GM21423 (cell line): ENCODE measurements at regions not wholly inside any gene's neighbourhood (a gene's known extent, or its start where the extent isn't known, plus 50 kb on each side); places are given as distances from the start of the nearest gene placed in this dataset.

Experiments
- ATAC-seq: cut with Tn5 transposase; IDR thresholded peaks from one replicate; pipeline ENCODE4 v1.9.1; 2021; ENCODE audit warnings: mild to moderate bottlenecking, moderate library complexity; ENCODE audit not compliant: unreplicated experiment

DNA sequence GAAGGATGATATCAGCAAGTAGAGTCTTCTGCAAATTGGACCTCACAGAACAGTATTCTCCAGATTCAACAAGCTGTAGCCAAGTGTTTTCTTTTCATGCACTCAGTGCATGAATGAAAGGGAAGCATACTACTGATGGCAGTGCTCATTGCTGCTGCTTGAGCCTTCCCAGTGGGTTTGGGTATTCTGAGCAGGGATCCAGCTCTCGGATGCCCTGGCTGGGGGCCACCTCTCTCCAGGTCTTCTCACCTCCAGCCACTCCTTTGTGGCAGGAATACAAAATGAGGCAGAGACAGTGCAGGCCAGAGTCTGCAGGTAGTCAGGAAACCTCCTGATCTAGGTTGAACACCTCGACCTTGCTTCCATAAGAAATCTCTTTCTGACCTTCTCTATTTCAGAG lies 390.4 kb upstream of the CELF4 start:
- no peak for ATAC-seq

DNA sequence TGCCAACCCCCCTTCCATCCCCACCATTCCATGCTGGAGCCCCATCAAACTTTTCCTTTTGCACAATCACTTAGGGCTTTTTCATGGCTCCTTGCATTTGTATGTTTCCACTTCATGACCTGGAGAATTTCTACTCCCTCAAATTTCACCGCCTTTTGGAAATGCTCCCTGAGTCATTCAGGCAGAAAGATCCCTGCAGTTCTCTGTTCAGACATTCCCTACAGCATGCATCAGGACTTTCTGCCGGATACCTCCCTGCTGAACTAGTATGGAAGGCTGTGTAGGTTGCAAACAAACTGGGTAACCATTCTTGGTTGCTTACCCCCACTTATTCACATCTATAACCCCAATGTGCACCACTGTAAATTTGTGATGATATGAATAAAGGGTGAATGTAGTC lies 389.6 kb upstream of the CELF4 start:
- ATAC-seq: no peak

DNA sequence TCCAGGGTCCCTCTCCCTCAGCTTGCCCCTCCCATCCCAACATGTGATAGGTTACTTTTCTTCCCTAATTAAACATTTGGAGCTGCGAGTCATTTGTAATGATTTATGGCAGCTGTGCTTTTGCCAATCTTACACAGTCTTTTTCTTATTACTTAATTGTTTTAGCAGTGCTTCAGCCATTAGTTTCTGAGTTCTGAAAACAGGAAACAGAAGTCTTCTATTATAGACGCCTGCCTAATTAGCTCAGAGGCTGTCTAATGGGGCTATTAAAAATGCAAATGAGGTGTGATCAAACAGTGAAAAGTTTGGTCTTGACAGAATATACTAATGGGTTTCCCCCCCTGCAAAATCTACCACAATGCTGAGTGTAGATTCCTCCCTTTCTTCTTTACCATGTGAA lies 388.3 kb upstream of the CELF4 start:
- no peak for ATAC-seq

DNA sequence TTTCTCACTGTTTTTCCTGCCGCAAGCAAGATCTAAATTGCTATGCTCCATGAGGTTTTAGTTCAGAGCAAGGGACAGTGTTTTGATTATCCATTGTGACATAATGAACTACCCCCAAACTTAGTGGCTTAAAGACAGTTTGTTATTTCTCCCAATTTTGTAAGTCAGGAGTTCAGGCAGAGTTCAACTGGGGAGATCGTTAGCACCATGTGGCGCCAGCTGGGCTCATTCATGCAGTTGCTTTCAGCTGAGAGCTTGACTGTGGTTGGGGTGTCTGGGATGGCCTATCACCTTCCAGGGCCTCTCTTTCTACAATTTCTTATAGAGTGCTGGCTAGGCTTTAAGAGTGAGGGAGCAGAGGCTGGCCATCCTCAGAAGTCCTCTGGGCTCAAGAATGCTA lies 382.9 kb upstream of the CELF4 start:
- ATAC-seq: no peak

DNA sequence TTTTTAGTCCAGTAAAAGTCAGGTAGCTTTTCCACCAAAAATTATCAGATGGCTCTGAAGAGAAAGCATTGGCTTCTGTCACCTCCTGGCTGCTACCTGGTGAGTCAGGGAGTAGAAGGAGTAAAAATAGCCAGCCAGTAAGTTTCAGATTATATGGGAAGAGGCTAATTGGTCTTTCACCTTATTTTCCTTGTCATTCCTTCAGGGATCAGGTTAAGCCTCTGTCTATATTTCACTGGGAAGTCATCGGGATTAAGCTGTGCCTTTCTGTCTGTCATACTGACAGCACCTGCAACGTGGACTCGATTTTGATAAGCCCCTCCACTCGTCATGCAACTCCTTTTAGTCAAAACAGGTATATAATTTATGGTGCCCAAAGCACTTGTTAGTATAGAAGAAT lies 380.7 kb upstream of the CELF4 start:
- no peak for ATAC-seq

DNA sequence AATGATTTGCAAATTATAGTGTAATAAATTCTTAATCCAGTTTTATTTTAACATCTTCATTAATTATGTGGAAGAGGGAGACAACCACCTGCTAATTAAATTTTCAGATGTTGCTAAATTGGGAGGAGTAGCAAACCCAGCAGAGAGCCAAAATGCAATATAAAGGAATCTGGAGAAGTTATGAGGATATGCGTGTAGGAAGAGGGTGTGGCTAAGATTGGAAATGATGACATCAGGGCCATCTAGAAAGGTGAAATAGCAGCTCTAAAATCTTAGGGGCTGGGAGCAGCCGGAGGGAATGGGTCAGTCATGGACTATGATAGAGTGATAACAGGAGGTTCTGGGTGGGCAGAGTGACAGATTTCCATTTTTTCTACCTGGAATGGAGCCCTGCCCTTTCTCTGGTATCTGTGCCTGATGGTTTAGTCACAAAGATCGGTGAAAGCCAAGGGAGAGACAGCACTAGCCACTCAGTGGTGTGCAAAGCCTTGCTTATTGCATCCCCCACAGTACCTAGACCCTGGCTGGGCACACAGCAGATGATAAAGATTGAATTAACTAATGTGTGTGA lies 379.2 kb upstream of the CELF4 start:
- ATAC-seq: no peak

DNA sequence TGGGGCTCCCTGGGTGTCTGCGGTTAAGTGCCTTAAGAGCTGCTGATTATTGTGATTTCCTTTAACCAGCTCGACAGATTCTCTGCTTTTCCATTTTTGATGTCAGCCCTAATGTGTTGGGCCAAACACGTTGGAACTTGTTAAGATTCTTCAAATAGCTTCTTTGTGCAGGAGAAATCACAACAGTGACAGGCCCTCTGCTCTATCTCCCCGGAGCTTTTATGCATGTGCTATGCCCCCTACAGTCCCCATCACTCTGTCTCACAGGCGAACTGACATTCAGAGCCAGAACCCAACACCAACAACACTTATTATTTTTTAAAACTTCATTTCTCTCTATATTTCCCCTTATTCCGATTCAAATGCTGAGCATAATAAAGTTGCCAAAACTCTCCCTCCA lies 371.7 kb upstream of the CELF4 start:
- no peak for ATAC-seq

DNA sequence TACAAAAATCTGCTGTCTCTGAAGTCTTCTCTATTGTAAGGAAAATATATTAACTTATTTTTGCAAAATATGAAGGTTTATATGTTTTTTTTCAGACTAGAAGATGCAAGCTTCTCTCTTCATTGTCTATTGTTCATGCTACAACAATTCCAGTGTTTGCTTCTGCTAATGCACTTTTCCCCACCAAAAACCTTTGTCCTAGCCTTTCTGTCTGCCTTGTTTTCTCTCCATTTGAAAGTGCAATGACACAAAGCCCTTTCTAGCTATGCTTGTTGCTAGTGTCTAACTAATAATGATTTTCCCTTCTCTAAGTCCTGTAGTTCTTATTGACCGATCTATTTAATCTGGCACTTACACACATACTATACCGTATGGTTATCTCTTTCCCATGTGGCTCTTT lies 369.5 kb upstream of the CELF4 start:
- no peak for ATAC-seq

DNA sequence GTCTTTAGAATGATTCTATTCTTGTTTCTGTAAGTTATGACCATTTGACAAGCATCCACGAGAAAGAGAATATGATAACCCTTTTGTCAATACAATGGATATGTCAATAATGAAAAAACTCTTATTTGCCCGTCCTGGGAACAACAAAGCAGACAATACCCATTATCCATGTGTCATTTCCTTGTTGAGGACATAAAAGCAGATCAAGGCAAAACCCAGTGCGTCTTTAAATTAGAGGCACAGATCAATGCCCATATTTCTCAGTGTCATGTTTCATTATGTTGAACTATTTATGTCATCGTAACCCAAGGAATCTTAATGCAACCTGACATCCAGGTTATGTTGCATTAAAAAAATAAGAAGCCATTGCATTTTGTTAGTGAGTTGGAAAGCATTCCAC lies 365.0 kb upstream of the CELF4 start:
- no peak for ATAC-seq

DNA sequence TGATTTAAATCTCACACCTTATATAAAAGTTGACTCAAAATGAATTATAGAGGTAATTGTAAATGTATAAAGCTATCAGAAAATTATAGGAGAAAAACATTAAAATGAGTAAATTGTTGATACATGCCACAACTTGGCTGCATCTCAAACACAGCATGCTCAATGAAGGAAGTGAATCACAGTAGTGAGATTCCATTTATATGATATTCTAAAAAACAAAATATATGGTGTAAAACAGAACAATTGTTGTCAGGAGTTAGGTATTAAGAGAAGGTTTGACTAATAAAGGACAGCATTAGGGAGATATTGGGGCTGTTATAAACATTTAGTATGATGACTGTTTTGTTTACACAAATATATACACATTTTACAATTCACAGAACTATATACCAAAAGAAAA lies 356.6 kb upstream of the CELF4 start:
- ATAC-seq: no peak

DNA sequence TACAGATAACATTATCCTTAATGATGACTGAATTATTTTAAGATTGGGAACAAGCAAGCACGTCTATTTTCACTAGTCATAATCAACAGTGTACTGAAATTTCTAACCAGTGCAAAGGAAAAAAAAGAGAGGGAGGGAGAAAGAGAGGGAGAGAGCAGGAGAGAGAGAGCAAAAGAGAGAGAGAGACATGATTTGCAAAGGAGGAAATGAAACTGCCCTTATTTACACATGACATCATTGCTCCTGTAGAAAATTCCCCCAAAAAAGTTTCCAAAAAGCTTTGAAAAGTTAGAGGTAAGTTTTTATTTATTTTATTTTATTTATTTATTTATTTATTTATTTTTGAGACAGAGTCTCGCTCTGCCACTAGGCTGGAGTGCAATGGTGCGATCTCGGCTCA lies 355.3 kb upstream of the CELF4 start:
- ATAC-seq: no peak

DNA sequence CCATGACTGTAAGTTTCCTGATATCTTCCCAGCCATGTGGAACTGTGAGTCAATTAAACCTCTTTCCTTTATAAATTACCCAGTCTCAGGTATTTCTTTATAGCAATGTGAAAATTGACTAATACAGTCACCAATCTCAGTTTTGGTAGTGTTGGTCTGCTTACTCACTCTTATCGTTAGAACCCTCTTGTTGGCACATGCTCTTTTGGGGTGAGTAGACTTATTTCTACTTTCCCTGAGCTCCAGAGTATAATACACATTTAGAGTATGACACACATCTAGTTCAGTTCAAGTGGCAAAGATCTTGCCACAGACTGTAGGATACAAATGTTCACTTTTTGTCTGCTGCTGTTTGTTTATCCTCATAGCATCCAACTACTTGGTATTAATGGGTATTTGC lies 347.5 kb upstream of the CELF4 start:
- ATAC-seq: no peak

DNA sequence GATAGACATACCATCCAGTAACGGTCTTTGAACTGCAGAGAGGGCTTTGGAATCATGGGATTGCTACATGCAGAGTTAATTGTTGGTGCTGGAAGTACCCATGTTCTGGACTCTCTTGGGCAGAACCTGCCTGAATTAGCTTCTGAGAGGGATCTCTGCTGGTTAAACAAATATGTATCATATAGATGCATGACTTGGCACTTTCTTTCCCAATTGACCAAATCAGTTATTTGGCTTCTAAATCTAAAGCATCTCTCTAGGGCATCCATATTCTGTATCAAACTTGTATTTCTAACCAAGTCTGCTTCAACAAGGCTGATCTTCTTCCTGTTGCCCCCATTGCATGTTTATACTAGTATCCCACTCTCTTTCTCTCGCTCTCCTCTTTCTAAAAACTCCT lies 336.7 kb upstream of the CELF4 start:
- no peak for ATAC-seq

DNA sequence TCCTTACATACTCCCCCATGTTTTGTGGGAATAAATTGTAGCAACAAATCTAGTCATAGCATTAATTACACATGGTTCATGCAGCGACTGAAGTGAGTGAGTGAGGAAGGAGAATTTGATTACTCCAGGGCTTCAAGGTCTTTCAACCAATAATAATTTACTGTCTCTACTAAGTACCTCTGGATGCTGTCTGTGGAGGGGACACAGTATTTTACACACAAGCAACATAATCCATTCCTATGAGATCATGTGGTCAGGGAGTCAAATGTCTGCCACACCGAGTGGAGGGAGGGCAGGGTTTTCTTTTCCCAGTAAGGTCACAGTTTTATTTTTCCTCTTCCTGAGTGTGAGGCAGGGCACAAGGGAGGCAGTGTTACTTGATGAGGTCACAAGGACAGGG lies 334.7 kb upstream of the CELF4 start:
- ATAC-seq: no peak

DNA sequence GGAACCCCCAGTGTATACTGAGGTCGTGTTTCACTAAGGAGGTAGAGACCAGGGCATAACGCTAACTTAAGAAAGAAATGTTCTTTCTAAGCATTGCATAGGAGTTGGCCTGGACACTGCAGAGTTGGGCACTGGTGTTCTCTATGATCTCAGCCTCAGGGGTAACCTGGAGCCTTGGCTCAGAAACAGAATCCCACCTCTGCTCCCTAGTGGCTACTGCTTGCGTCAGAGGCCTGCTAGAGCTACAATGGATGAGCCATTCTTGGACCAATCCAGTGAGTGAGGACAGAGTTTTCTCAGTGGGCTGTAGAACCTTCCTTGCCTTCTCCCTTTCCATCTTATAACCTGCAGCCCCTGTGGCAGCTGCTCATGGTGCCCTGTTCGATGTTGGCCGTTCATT lies 324.4 kb upstream of the CELF4 start:
- ATAC-seq: no peak

DNA sequence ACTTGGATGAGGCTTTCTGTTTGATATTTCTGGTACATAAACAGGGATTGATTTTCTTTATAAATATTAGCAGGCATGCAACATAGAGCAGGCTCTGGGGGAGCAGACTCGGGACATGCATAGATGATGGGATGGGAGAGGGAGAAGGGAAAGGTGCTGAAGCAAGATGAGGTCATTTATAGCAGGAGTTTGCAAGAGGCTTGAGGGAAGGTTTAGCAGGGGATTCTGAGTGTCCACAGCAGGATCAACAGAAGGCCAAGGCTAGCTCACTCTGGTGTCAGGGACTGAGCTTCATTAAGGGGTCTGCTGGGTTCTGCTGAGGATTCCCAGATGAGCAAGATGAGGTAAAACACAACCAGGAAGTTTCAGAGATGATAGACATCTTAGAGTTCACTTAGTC lies 309.1 kb upstream of the CELF4 start:
- ATAC-seq: no peak

DNA sequence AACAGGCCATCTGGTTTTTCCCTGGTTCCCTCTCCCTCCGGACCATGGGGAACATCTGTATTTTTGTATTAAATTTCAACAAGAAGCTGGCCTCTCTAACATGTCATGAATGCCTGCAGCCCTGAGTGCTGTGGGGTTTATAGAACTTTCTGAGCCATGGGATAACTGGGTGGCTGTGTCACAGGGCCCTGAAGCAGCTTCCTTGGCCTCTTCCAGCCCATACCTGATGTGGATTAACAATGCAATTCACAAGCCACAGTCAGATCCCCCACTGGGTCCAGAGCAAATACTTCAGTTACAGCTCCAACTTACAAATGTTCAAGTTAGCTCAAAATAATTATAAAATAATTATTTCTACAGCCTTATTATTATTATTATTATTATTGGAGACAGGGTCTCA lies 307.8 kb upstream of the CELF4 start:
- ATAC-seq: no peak

DNA sequence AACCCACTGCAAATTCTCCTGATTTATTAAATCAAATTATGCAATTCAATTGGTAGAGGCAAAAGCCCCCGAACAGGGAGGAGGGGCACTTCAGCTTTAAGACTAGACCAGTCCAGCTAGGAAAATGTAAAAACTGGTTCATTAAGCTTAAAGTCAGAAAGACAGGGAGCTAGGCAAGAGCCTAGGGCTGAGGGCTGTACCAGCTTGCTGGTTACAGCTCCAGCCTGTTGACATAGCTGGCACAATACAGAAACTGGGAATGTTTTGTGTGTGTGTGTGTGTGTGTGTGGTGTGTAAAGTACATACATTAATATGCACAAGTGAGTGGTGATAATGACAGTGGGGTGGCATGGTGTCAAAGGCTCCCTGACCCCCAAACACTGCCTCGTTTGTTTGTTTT lies 307.0 kb upstream of the CELF4 start:
- ATAC-seq: no peak

DNA sequence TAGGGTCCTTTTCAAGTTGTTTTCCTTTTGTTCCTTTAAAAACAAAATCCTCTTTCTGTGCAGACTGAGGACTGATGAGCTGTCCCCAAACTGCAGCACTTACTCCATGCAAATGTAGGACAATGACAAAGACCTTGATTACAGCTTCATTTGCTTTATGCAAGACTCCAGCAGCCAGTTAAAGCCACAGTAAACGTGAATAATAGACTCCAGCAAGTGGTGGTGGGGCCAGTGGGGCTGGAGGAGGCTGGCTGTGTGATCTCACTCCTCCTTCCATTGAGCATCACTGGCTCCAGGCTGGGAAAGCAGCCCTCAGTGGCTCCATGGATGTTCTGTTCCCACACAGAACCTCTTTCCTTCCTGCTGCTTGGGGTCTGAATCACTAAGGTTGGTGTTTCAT lies 306.0 kb upstream of the CELF4 start:
- ATAC-seq: no peak

DNA sequence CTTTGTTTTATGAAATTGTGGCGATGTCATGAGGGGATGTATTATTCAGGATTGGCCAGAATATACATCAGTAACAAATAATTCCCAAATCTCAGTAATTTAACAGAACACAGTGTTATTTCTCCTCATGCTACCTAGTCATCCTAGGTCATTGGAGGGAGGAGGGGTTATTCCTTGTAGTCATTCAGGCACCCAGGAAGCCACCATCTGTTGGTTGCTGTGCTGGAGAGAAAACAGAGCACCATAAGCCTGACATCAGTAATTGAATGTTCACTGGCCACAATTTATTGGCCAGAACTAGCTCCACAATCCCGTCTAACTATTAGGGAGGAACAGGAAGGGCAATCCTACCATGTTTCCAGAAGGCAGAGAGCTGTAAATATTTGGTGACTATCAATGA lies 303.5 kb upstream of the CELF4 start:
- ATAC-seq: no peak

DNA sequence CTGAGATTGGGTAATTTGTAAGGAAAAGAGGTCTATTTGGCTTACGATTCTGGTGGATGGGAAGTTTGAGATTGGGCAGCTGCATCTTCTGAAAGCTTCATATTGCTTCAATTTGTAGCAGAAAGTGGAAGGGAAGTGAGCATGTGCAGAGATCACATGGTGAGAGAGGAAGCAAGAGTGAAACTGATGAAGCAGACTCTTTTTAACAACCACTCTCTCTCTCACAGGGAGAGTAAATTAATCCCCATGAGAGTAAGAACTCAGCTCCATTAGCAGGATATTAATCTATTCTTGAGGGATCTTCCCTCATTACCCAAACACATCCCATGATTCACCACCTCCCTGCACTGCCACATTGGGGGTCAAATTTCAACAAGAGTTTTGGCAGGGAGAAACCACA lies 298.5 kb upstream of the CELF4 start:
- ATAC-seq: no peak

DNA sequence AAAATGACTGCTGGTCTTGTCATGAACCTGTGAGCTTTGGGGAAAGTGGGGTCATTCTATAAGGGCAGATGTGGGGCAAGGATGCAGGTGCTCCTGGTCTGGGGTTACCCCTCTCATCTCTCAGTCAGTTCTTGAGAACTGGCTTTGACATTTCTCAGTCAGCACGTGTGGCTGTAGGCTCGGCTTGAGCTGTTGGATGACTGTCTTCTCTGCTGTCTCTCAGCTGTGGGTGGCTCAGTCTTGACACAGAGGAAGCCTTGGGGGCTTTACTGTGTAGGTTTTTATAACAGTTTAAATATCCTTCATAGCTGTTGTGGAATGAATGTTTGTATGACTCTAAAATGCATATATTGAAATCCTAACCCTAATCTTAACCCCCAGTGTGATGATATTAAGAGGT lies 296.4 kb upstream of the CELF4 start:
- ATAC-seq: no peak

DNA sequence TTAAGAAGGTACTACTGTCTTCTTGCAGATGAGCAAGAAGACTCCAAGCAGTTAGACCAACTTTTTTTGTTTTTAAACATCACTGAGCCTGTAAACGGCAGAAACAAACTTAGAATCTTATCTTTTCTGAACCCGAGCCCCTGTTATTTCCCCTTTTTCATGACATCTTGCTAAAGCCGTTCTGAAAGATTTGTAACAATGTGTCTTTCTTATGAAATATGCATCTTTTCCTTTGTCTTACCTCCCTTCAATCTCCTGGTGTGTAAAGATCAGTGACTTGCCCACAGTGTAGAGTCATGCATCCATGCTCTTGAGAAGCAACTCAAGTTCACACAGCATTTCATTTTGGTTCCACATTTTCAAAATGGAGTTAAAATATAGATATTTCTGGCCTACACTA lies 288.8 kb upstream of the CELF4 start:
- ATAC-seq: no peak

DNA sequence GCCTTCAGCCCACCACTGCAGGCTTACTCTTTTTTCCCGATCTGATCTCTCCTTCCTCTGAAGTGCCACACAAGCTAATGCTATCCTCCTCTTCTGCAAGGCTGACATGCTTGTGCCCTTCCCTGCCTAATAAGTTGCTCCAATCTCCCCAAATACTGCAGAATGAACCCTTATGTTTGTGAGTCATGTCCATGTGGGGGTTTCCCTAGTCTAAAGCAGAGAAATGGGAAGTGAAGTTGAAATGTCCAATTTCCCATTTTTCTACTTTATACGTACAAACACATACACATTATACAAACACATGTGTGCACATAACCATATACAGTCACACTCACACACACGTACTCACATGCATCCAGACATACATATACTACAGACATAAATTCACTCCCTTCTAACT lies 288.1 kb upstream of the CELF4 start:
- ATAC-seq: no peak
